Endodermal cell (in vitro differentiated cells): ENCODE measurements at regions not wholly inside any gene's neighbourhood (a gene's known extent, or its start where the extent isn't known, plus 50 kb on each side); places are given as distances from the start of the nearest gene placed in this dataset.

Source experiments
- DNase-seq: peaks from one replicate; pipeline ENCODE4 v3.0.0-alpha.2; 2017
- H3K27ac ChIP-seq: 2 replicates; pipeline ENCODE4 v1.5.1; 2013; ENCODE audit warnings: mild to moderate bottlenecking, low read depth, low read length, moderate library complexity
- H3K27me3 ChIP-seq: 2 replicates; pipeline ENCODE4 v1.6.1; 2013; ENCODE audit warnings: mild to moderate bottlenecking, low read length, moderate library complexity; ENCODE audit not compliant: insufficient read depth, control insufficient read depth, poor library complexity, severe bottlenecking
- H3K36me3 ChIP-seq: 2 replicates; pipeline ENCODE4 v1.7.0; 2013; ENCODE audit warnings: mild to moderate bottlenecking, low read length, moderate library complexity; ENCODE audit not compliant: control insufficient read depth, insufficient read depth
- H3K4me1 ChIP-seq: one replicate; pipeline ENCODE4 v1.7.0; 2013; ENCODE audit warnings: low read length; ENCODE audit not compliant: control insufficient read depth, insufficient read depth
- H3K4me3 ChIP-seq: 2 replicates; pipeline ENCODE4 v1.5.1; 2013; ENCODE audit warnings: mild to moderate bottlenecking, low read length, moderate library complexity
- H3K9ac ChIP-seq: 2 replicates; pipeline ENCODE4 v1.6.1; 2013; ENCODE audit warnings: mild to moderate bottlenecking, low read length, moderate library complexity; ENCODE audit not compliant: poor library complexity, severe bottlenecking; ENCODE audit errors: extremely low read depth
- H3K9me3 ChIP-seq: 2 replicates; pipeline ENCODE4 v1.6.1; 2013; ENCODE audit warnings: mild to moderate bottlenecking, low read length, moderate library complexity; ENCODE audit not compliant: control insufficient read depth
- H3K27ac Mint-ChIP-seq: 2 replicates; pipeline ENCODE4 v1.8.0; 2020; ENCODE audit warnings: mixed read lengths
- H3K27me3 Mint-ChIP-seq: 2 replicates; pipeline ENCODE4 v1.8.0; 2021; ENCODE audit warnings: mild to moderate bottlenecking, mixed read lengths; ENCODE audit not compliant: insufficient read depth
- H3K36me3 Mint-ChIP-seq: 2 replicates; pipeline ENCODE4 v1.8.0; 2020; ENCODE audit warnings: low read depth, mixed read lengths
- H3K4me1 Mint-ChIP-seq: 2 replicates; pipeline ENCODE4 v1.8.0; 2020; ENCODE audit warnings: mixed read lengths
- H3K4me3 Mint-ChIP-seq: 2 replicates; pipeline ENCODE4 v1.8.0; 2020; ENCODE audit warnings: mild to moderate bottlenecking, moderate library complexity, mixed read lengths
- H3K9me3 Mint-ChIP-seq: 2 replicates; pipeline ENCODE4 v1.8.0; 2020; ENCODE audit warnings: mild to moderate bottlenecking, mixed read lengths
- CTCF ChIP-seq: fragments of 200-600 bp; sonication (generic); conservative IDR thresholded peaks from 2 replicates; pipeline ENCODE4 v1.5.0; 2021; ENCODE audit warnings: antibody characterized with exemption, mild to moderate bottlenecking
- WGBS, 2 experiments: methylation state at CpG; one replicate each; pipeline versions ENCODE4 v1.1.5 to v1.1.7; 2013; ENCODE audit warnings: missing lambda C conversion rate in 2 of 2, mixed read lengths in 1 of 2; ENCODE audit not compliant: insufficient coverage in 1 of 2, insufficient read length in 1 of 2; 5-methylcytosine and 5-hydroxymethylcytosine counted together

GRCh38 chr19:31937983-31938382 is 407.4 kb upstream of the ZNF507 start:
- no peak overlapping the region for H3K9ac ChIP-seq
- no peaks in the 10 kb centered on the region for H3K9me3 Mint-ChIP-seq
- H3K4me3 Mint-ChIP-seq: no peak overlapping the region
- DNase-seq: no peak
- H3K27me3 ChIP-seq: no peaks in the 10 kb centered on the region
- no peaks in the 10 kb centered on the region for H3K27me3 Mint-ChIP-seq
- H3K27ac ChIP-seq: no peak overlapping the region
- H3K36me3 Mint-ChIP-seq: no peaks in the 10 kb centered on the region
- no peak for TF ChIP-seq CTCF
- no peaks in the 10 kb centered on the region for H3K4me1 Mint-ChIP-seq
- no peaks in the 10 kb centered on the region for H3K4me1 ChIP-seq
- H3K36me3 ChIP-seq: no peaks in the 10 kb centered on the region
- no peak overlapping the region for H3K4me3 ChIP-seq
- H3K9me3 ChIP-seq: no peaks in the 10 kb centered on the region
- H3K27ac Mint-ChIP-seq: no peak overlapping the region
- 87 to 94% methylated on average over 3 of the region's 3 CpGs for WGBS, 2 experiments

- no peak for DNase-seq
- H3K9ac ChIP-seq: no peak overlapping the region
- TF ChIP-seq CTCF: no peak
- no peaks in the 10 kb centered on the region for H3K4me1 ChIP-seq
- H3K27me3 ChIP-seq: no peaks in the 10 kb centered on the region
- no peaks in the 10 kb centered on the region for H3K36me3 ChIP-seq
- no peaks in the 10 kb centered on the region for H3K27me3 Mint-ChIP-seq
- WGBS, 2 experiments: 86 to 92% methylated on average over 3 to 5 of the region's 5 CpGs
- H3K9me3 ChIP-seq: no peaks in the 10 kb centered on the region
- no peak overlapping the region for H3K27ac ChIP-seq
- no peaks in the 10 kb centered on the region for H3K4me1 Mint-ChIP-seq
- no peak overlapping the region for H3K4me3 ChIP-seq
- no peaks in the 10 kb centered on the region for H3K9me3 Mint-ChIP-seq
- H3K27ac Mint-ChIP-seq: no peak overlapping the region
- H3K36me3 Mint-ChIP-seq: no peaks in the 10 kb centered on the region
- no peak overlapping the region for H3K4me3 Mint-ChIP-seq
Measured at GRCh38 chr19:31938675-31939074, 406.7 kb upstream of the ZNF507 start.

GRCh38 chr19:31940396-31940795 is 405.0 kb upstream of the ZNF507 start:
- no peak for DNase-seq
- H3K27ac ChIP-seq: no peak overlapping the region
- H3K9ac ChIP-seq: no peak overlapping the region
- Mint-ChIP-seq H3K4me1 (no peaks in the 10 kb centered on the region), H3K9me3 (no peaks in the 10 kb centered on the region), H3K4me3 (no peak overlapping the region), H3K36me3 (no peaks in the 10 kb centered on the region), H3K27me3 (no peaks in the 10 kb centered on the region), H3K27ac (no peak overlapping the region)
- no peaks in the 10 kb centered on the region for H3K4me1 ChIP-seq
- no peak overlapping the region for H3K4me3 ChIP-seq
- H3K36me3 ChIP-seq: no peaks in the 10 kb centered on the region
- H3K27me3 ChIP-seq: no peaks in the 10 kb centered on the region
- TF ChIP-seq CTCF: no peak
- 80 to 100% methylated on average over 1 to 2 of the region's 2 CpGs for WGBS, 2 experiments
- no peaks in the 10 kb centered on the region for H3K9me3 ChIP-seq
